ENCODE measurements at regions not wholly inside any gene's neighbourhood (a gene's known extent, or its start where the extent isn't known, plus 50 kb on each side); places are given as distances from the start of the nearest gene placed in this dataset.

DNA sequence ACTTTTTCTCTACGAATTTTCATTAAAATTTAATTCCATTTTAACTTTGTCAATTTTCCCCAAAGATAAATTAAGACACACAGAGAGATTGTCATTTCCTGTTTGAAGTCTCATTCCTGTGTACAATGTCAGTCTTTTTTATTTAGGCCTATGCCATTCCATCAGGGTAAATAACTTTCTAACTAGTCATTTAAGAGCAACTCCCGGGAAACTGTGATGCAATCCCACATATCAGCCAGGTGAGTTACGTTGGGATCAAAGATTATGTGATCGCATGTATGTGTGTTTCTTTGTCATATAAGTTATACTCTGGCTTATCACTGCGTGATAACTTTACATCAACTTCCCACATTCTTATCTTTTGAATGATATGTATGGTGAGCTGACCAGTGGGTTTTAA, 86.1 kb upstream of the S1PR1 start:
- no peak overlapping the region for H3K9ac ChIP-seq (ENCODE audit: insufficient read length)
- no peaks in the 10 kb centered on the region for H3K9me3 ChIP-seq (ENCODE audit: low read depth, low read length)
- no peak overlapping the region for H3K27ac ChIP-seq
- no peak overlapping the region for H3K4me3 ChIP-seq
- TF ChIP-seq POLR2AphosphoS5 (IDR thresholded peaks at IDR 0.05; ENCODE audit: borderline replicate concordance, low read depth, low read length) (no peak), EZH2 (IDR thresholded peaks at IDR 0.05) (no peak), FOXP2 (optimal IDR thresholded peaks at IDR 0.05; ENCODE audit: control extremely low read depth, extremely low read length, insufficient read depth) (no peak)
- DNase-seq (ENCODE audit: low read depth, low spot score), result no peak
- H3K36me3 ChIP-seq (ENCODE audit: insufficient read depth, low read length), result no peaks in the 10 kb centered on the region

DNA sequence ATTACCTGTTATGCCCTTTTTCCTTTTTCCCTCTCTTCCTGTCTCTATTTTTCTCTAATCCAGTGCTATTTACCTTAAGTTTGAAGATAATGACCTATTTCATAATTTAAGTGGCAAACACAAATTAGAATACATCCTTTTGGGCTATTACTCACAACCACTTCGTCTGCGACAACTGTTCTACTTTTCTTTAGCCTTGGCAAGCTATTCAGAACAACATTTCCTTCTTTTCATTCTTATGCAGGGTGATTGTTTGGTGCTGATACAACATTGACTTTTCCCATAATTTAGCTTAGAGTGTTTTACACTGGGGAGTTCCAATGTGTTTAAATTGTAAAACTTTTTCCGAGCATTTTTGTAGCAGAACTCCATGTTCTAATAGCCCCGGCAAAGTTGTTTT, 86.6 kb upstream of the S1PR1 start:
- TF ChIP-seq POLR2AphosphoS5 (IDR thresholded peaks at IDR 0.05; ENCODE audit: borderline replicate concordance, low read depth, low read length) (no peak), FOXP2 (optimal IDR thresholded peaks at IDR 0.05; ENCODE audit: control extremely low read depth, extremely low read length, insufficient read depth) (no peak), EZH2 (IDR thresholded peaks at IDR 0.05) (no peak)
- H3K27ac ChIP-seq, result no peak overlapping the region
- no peak overlapping the region for H3K9ac ChIP-seq (ENCODE audit: insufficient read length)
- DNase-seq (ENCODE audit: low read depth, low spot score), result no peak
- no peaks in the 10 kb centered on the region for H3K9me3 ChIP-seq (ENCODE audit: low read depth, low read length)
- H3K36me3 ChIP-seq (ENCODE audit: insufficient read depth, low read length), result no peaks in the 10 kb centered on the region
- H3K4me3 ChIP-seq, result no peak overlapping the region

DNA sequence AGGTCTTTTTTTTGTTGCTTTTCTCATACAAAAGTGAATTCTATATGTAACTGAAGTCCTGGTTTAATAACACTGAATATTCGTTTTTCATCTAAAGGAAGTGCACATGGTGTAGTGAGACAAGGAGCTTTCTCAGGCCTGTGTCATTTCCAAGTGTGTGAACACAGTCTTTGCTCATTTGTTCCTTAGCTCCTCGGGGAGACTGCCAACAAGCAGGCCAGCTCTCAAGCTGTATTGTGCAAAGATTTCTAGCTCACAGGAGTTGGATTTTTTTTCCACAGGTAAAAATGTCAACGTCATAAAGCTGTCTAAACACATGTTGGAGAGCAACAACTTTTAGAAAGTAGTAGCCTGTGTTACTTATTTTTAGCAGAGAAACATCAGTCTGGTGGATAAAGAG, 87.8 kb upstream of the S1PR1 start:
- peak overlapping the region; percentile 64 for H3K9ac ChIP-seq (ENCODE audit: insufficient read length)
- peak overlapping the region; percentile 27 for H3K4me3 ChIP-seq
- no peaks in the 10 kb centered on the region for H3K36me3 ChIP-seq (ENCODE audit: insufficient read depth, low read length)
- no peak for DNase-seq (ENCODE audit: low read depth, low spot score)
- no peaks in the 10 kb centered on the region for H3K9me3 ChIP-seq (ENCODE audit: low read depth, low read length)
- H3K27ac ChIP-seq, result peak overlapping the region; percentile 81
- TF ChIP-seq FOXP2 (optimal IDR thresholded peaks at IDR 0.05; ENCODE audit: control extremely low read depth, extremely low read length, insufficient read depth) (no peak), POLR2AphosphoS5 (IDR thresholded peaks at IDR 0.05; ENCODE audit: borderline replicate concordance, low read depth, low read length) (no peak), EZH2 (IDR thresholded peaks at IDR 0.05) (no peak)

GRCh38 chr1:101147381-101147780, 89.4 kb upstream of the S1PR1 start:
- H3K27ac ChIP-seq, result no peak overlapping the region
- TF ChIP-seq POLR2AphosphoS5 (IDR thresholded peaks at IDR 0.05; ENCODE audit: borderline replicate concordance, low read depth, low read length), result no peak
- no peak for TF ChIP-seq EZH2 (IDR thresholded peaks at IDR 0.05)
- no peak for TF ChIP-seq FOXP2 (optimal IDR thresholded peaks at IDR 0.05; ENCODE audit: control extremely low read depth, extremely low read length, insufficient read depth)

DNA sequence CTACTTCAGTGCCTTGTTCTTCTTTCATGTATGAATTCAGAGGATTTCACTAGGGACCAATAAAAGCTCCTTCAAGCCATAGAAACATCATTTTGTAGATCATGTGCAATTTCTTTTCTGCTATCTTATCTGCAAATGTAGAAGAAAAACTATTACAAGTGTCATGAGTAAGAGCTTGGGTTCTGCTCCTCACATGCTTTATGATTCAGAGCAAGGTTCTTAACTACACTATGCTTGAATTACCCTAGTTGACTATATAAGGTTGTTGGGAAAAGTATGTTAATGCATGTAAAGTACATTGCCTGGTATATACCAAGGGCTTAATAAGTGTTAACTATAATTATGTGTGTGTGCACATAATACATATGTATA, 91.4 kb upstream of the S1PR1 start:
- no peak for DNase-seq (ENCODE audit: low read depth, low spot score)
- Histone ChIP-seq H3K27ac (no peak overlapping the region), H3K36me3 (ENCODE audit: insufficient read depth, low read length) (no peaks in the 10 kb centered on the region), H3K4me3 (no peak overlapping the region), H3K9ac (ENCODE audit: insufficient read length) (no peak overlapping the region), H3K9me3 (ENCODE audit: low read depth, low read length) (no peaks in the 10 kb centered on the region)
- TF ChIP-seq POLR2AphosphoS5 (IDR thresholded peaks at IDR 0.05; ENCODE audit: borderline replicate concordance, low read depth, low read length) (no peak), FOXP2 (optimal IDR thresholded peaks at IDR 0.05; ENCODE audit: control extremely low read depth, extremely low read length, insufficient read depth) (no peak), EZH2 (IDR thresholded peaks at IDR 0.05) (no peak)

More at GRCh38 chr1:101147381-101147780, 89.4 kb upstream of the S1PR1 start:
- Histone ChIP-seq H3K4me3 (no peak overlapping the region), H3K9me3 (ENCODE audit: low read depth, low read length) (no peaks in the 10 kb centered on the region), H3K36me3 (ENCODE audit: insufficient read depth, low read length) (no peaks in the 10 kb centered on the region), H3K9ac (ENCODE audit: insufficient read length) (no peak overlapping the region)
- DNase-seq (ENCODE audit: low read depth, low spot score), result no peak

DNA sequence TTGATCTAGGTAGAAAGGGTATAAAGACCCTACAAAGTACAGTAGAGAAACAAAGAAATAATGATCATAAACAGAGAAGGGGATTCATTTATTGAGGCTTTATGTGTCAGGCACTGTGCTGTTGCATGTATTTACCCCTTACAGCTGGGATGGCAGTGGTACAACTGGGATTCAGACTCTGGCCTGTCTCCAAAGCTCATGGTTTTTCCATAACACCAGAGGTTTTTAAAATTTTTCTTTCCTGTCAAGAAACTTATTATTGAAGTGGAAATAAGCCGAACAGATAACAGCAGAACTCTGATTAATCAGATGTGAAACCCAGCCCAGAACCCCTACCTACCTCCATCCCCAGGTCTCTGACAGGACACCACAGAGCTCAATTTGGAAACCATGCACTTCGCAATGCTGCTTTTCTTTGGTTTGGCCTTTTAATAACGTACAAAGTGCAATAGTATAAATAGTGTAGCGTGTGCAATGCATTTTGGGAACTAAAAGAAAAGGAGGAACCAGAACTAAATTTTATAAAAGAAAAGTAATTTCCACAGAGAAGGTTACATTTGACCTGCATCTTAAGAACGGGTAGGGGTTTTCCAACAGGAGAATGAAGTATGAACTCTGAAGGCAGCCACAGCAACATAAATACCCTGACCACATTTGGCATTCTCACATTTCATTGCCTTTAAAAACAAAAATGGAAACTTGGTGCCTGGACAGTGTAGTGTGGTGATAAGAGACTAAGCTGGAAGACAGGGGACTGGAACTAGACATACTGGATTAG, 92.0 kb upstream of the S1PR1 start:
- no peak overlapping the region for H3K4me3 ChIP-seq
- no peak overlapping the region for H3K27ac ChIP-seq
- H3K36me3 ChIP-seq (ENCODE audit: insufficient read depth, low read length), result no peaks in the 10 kb centered on the region
- TF ChIP-seq EZH2 (IDR thresholded peaks at IDR 0.05) (no peak), FOXP2 (optimal IDR thresholded peaks at IDR 0.05; ENCODE audit: control extremely low read depth, extremely low read length, insufficient read depth) (no peak), POLR2AphosphoS5 (IDR thresholded peaks at IDR 0.05; ENCODE audit: borderline replicate concordance, low read depth, low read length) (no peak)
- no peaks in the 10 kb centered on the region for H3K9me3 ChIP-seq (ENCODE audit: low read depth, low read length)
- H3K9ac ChIP-seq (ENCODE audit: insufficient read length), result no peak overlapping the region
- no peak for DNase-seq (ENCODE audit: low read depth, low spot score)

GRCh38 chr1:101142244-101142643, 94.6 kb upstream of the S1PR1 start:
- Histone ChIP-seq H3K9me3 (ENCODE audit: low read depth, low read length) (no peaks in the 10 kb centered on the region), H3K4me3 (no peak overlapping the region), H3K9ac (ENCODE audit: insufficient read length) (no peak overlapping the region), H3K27ac (no peak overlapping the region), H3K36me3 (ENCODE audit: insufficient read depth, low read length) (no peaks in the 10 kb centered on the region)
- DNase-seq (ENCODE audit: low read depth, low spot score), result no peak
- TF ChIP-seq EZH2 (IDR thresholded peaks at IDR 0.05), result no peak
- TF ChIP-seq POLR2AphosphoS5 (IDR thresholded peaks at IDR 0.05; ENCODE audit: borderline replicate concordance, low read depth, low read length), result no peak
- TF ChIP-seq FOXP2 (optimal IDR thresholded peaks at IDR 0.05; ENCODE audit: control extremely low read depth, extremely low read length, insufficient read depth), result no peak

GRCh38 chr1:101141376-101141775, 95.4 kb upstream of the S1PR1 start:
- no peaks in the 10 kb centered on the region for H3K9me3 ChIP-seq (ENCODE audit: low read depth, low read length)
- no peaks in the 10 kb centered on the region for H3K36me3 ChIP-seq (ENCODE audit: insufficient read depth, low read length)

More at GRCh38 chr1:101141376-101141775, 95.4 kb upstream of the S1PR1 start:
- no peak for DNase-seq (ENCODE audit: low read depth, low spot score)
- H3K9ac ChIP-seq (ENCODE audit: insufficient read length), result no peak overlapping the region
- TF ChIP-seq EZH2 (IDR thresholded peaks at IDR 0.05), result no peak
- TF ChIP-seq FOXP2 (optimal IDR thresholded peaks at IDR 0.05; ENCODE audit: control extremely low read depth, extremely low read length, insufficient read depth), result no peak
- TF ChIP-seq POLR2AphosphoS5 (IDR thresholded peaks at IDR 0.05; ENCODE audit: borderline replicate concordance, low read depth, low read length), result no peak
- H3K27ac ChIP-seq, result no peak overlapping the region
- no peak overlapping the region for H3K4me3 ChIP-seq

Measured in SK-N-MC (cell line).